SK-N-SH (cell line): ENCODE measurements at regions not wholly inside any gene's neighbourhood (a gene's known extent, or its start where the extent isn't known, plus 50 kb on each side); places are given as distances from the start of the nearest gene placed in this dataset.

Experiments
- CTCF ChIA-PET: fragments of 300-600, 350-600 bp; formaldehyde crosslinking; extraction: SDS; loops from one replicate; lab custom pipeline; 2021; lab: Yijun Ruan, JAX
- POLR2A ChIA-PET: fragments of 350-600 bp; sonication (Branson Sonifier 250); formaldehyde crosslinking; extraction: SDS; loops from one replicate; lab custom pipeline; 2020; ENCODE audit warnings: antibody characterized with exemption, inconsistent platforms; lab: Yijun Ruan, JAX
- DNase-seq: peaks from one replicate; pipeline ENCODE4 v3.0.0; 2012
- H2AFZ ChIP-seq: fragments of 200-600 bp; sonication (generic); 2 replicates; pipeline ENCODE4 v1.8.1; 2016; ENCODE audit warnings: antibody characterized with exemption, mild to moderate bottlenecking, low read depth
- H3F3A ChIP-seq: fragments of 200-600 bp; sonication (generic); replicated peaks from 2 replicates; pipeline ENCODE3; 2016; ENCODE audit warnings: antibody characterized with exemption, mild to moderate bottlenecking; ENCODE audit not compliant: insufficient read depth
- H3K27ac ChIP-seq, 2 experiments: fragments of 200-500 bp in 1 of 2; fragments of 200-600 bp in 1 of 2; sonication (Bioruptor generic) in 1 of 2; sonication (generic), shearing (Covaris generic) in 1 of 2; 2 replicates each; pipeline versions ENCODE4 v1.5.1 to v1.6.1; 2014 to 2016; ENCODE audit warnings: low read depth in 2 of 2, inconsistent platforms in 1 of 2, low read length in 1 of 2, mild to moderate bottlenecking in 1 of 2, mixed read lengths in 1 of 2
- H3K27me3 ChIP-seq: fragments of 200-600 bp; sonication (generic), shearing (Covaris generic); 2 replicates; pipeline ENCODE4 v1.6.1; 2016; ENCODE audit warnings: mixed run types; ENCODE audit not compliant: insufficient read depth
- H3K36me3 ChIP-seq, 2 experiments: fragments of 200-500 bp in 1 of 2; fragments of 200-600 bp in 1 of 2; sonication (Bioruptor generic) in 1 of 2; sonication (generic) in 1 of 2; replicated peaks in 1 of 2; 2 replicates each; pipeline versions ENCODE3 to v1.5.1; 2014 to 2016; ENCODE audit warnings: low read length in 1 of 2, mild to moderate bottlenecking in 1 of 2; ENCODE audit not compliant: insufficient read depth in 2 of 2, control insufficient read depth in 1 of 2
- H3K4me1 ChIP-seq, 2 experiments: fragments of 200-500 bp in 1 of 2; fragments of 200-600 bp in 1 of 2; sonication (Bioruptor generic) in 1 of 2; sonication (generic), shearing (Covaris generic) in 1 of 2; 2 replicates each; pipeline versions ENCODE4 v1.5.1 to v1.6.1; 2014 to 2016; ENCODE audit warnings: low read depth in 1 of 2, low read length in 1 of 2, mixed run types in 1 of 2; ENCODE audit not compliant: insufficient read depth in 2 of 2, control insufficient read depth in 1 of 2
- H3K4me2 ChIP-seq: fragments of 200-600 bp; sonication (generic), shearing (Covaris generic); 2 replicates; pipeline ENCODE4 v1.6.1; 2017; ENCODE audit warnings: mixed run types
- H3K4me3 ChIP-seq, 2 experiments: fragments of 200-500 bp in 1 of 2; fragments of 200-600 bp in 1 of 2; sonication (Bioruptor generic) in 1 of 2; sonication (generic), shearing (Covaris generic) in 1 of 2; 2 replicates each; pipeline versions ENCODE4 v1.5.1 to v1.8.1; 2014 to 2016; ENCODE audit warnings: low read depth in 2 of 2, inconsistent platforms in 1 of 2, low read length in 1 of 2, mild to moderate bottlenecking in 1 of 2, mixed read lengths in 1 of 2, moderate library complexity in 1 of 2
- H3K79me2 ChIP-seq: fragments of 200-600 bp; sonication (generic); 2 replicates; pipeline ENCODE4 v1.8.1; 2017; ENCODE audit warnings: mild to moderate bottlenecking; ENCODE audit not compliant: insufficient read depth
- H3K9ac ChIP-seq: fragments of 200-600 bp; sonication (generic); 2 replicates; pipeline ENCODE4 v1.6.1; 2017; ENCODE audit warnings: mixed run types
- H3K9me2 ChIP-seq: fragments of 200-600 bp; sonication (generic); 2 replicates; pipeline ENCODE4 v1.6.1; 2017; ENCODE audit warnings: mixed run types
- H3K9me3 ChIP-seq: fragments of 200-600 bp; sonication (generic); 2 replicates; pipeline ENCODE4 v1.6.1; 2017; ENCODE audit warnings: mixed run types, mild to moderate bottlenecking, moderate library complexity
- H4K20me1 ChIP-seq: fragments of 200-600 bp; sonication (generic); 2 replicates; pipeline ENCODE4 v1.6.1; 2017; ENCODE audit warnings: mild to moderate bottlenecking, mixed run types; ENCODE audit not compliant: insufficient read depth
- CHD2 ChIP-seq: fragments of 150-350 bp; IDR thresholded peaks from 2 replicates; pipeline ENCODE4 v1.6.1; 2018; ENCODE audit warnings: low read length; ENCODE audit not compliant: partially characterized antibody
- EZH2phosphoT487 ChIP-seq: fragments of 200-600 bp; sonication (generic); IDR thresholded peaks from 2 replicates; pipeline ENCODE4 v1.6.1; 2017; ENCODE audit warnings: low read depth, mixed run types, mild to moderate bottlenecking, antibody characterized with exemption, moderate library complexity, borderline replicate concordance
- FOSL2 ChIP-seq: IDR thresholded peaks from 2 replicates; pipeline ENCODE4 v1.4.0; 2012; ENCODE audit warnings: low read depth, mild to moderate bottlenecking, moderate library complexity, borderline replicate concordance
- JUND ChIP-seq: IDR thresholded peaks from 2 replicates; pipeline ENCODE4 v1.4.0; 2012
- MXI1 ChIP-seq: IDR thresholded peaks from 2 replicates; pipeline ENCODE4 v1.6.1; 2012; ENCODE audit warnings: mild to moderate bottlenecking, low read depth, low read length, improper control_type of control experiment
- NFIC ChIP-seq: IDR thresholded peaks from 2 replicates; pipeline ENCODE4 v1.4.0; 2012; ENCODE audit warnings: borderline replicate concordance
- NRF1 ChIP-seq: IDR thresholded peaks from 2 replicates; pipeline ENCODE4 v1.6.1; 2012; ENCODE audit warnings: low read depth, mild to moderate bottlenecking, low read length
- RCOR1 ChIP-seq: fragments of 150-350 bp; IDR thresholded peaks from 2 replicates; pipeline ENCODE4 v1.6.1; 2017; ENCODE audit warnings: antibody characterized with exemption, low read length
- RXRA ChIP-seq: IDR thresholded peaks from 2 replicates; pipeline ENCODE4 v1.4.0; 2012; ENCODE audit warnings: low read depth, mild to moderate bottlenecking, borderline replicate concordance
- TCF12 ChIP-seq: IDR thresholded peaks from 2 replicates; pipeline ENCODE4 v1.4.0; 2012
- YY1 ChIP-seq: IDR thresholded peaks from 2 replicates; pipeline ENCODE4 v1.4.0; 2012; ENCODE audit warnings: low read depth, mild to moderate bottlenecking
- WGBS: methylation state at CpG from one replicate; pipeline ENCODE4 v1.1.6; 2017; ENCODE audit warnings: low lambda C conversion rate; 5-methylcytosine and 5-hydroxymethylcytosine counted together
- TF ChIP-seq, protein P1 (sequence below): fragments of 150-350 bp; IDR thresholded peaks from 2 replicates; pipeline ENCODE4 v1.6.1; 2016; ENCODE audit warnings: mild to moderate bottlenecking, low read depth, low read length
- TF ChIP-seq, protein P2 (sequence below): IDR thresholded peaks from 2 replicates; pipeline ENCODE4 v1.4.0; 2012; ENCODE audit warnings: low read depth
- TF ChIP-seq, protein P3 (sequence below): fragments of 200-600 bp; sonication (generic); IDR thresholded peaks from 2 replicates; pipeline ENCODE4 v1.6.1; 2017; ENCODE audit warnings: antibody characterized with exemption, mild to moderate bottlenecking, moderate library complexity
- TF ChIP-seq, protein P4 (sequence below): IDR thresholded peaks from 2 replicates; pipeline ENCODE4 v1.6.1; 2012; ENCODE audit warnings: mild to moderate bottlenecking, low read depth, low read length, moderate library complexity

DNA sequence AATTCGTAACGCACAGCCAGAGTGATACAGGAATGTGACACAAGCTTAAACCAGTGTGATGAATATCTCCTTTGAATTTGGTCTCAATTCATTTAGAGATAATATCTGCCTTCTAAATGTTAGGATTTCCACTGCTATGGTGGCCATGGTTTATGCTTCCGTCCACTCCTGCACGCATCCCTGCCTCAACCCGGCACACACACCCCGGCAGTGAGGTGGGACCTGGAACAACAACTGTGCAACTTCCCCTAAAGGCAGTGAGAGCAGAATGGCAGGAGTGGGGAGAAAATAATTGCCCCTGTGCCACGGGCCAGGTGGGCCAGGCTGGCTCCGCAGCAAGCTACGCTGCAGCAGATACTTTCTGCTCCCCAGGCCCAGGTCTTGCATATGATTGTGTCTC lies 72.6 kb upstream of the CPEB4 start:
- no peaks in the 10 kb centered on the region for H4K20me1 ChIP-seq
- POLR2A ChIA-PET = no interaction called here
- no peak overlapping the region for H3K4me2 ChIP-seq
- no peak overlapping the region for H3K27ac ChIP-seq
- no peak overlapping the region for H3K4me3 ChIP-seq
- no peak overlapping the region for H3K9ac ChIP-seq
- WGBS = 69% methylated on average over 8 of the region's 9 CpGs
- no peak overlapping the region for H2AFZ ChIP-seq
- DNase-seq = no peak
- no peaks in the 10 kb centered on the region for H3K36me3 ChIP-seq
- H3K4me1 ChIP-seq = peaks cover 0 to 3% of the 10 kb centered on the region in 2 experiments; a peak in 1 of 4 replicates
- no peaks in the 10 kb centered on the region for H3K79me2 ChIP-seq
- TF ChIP-seq, protein P1, sequence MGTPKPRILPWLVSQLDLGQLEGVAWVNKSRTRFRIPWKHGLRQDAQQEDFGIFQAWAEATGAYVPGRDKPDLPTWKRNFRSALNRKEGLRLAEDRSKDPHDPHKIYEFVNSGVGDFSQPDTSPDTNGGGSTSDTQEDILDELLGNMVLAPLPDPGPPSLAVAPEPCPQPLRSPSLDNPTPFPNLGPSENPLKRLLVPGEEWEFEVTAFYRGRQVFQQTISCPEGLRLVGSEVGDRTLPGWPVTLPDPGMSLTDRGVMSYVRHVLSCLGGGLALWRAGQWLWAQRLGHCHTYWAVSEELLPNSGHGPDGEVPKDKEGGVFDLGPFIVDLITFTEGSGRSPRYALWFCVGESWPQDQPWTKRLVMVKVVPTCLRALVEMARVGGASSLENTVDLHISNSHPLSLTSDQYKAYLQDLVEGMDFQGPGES = no peak
- no peak for TF ChIP-seq JUND
- TF ChIP-seq, protein P2, sequence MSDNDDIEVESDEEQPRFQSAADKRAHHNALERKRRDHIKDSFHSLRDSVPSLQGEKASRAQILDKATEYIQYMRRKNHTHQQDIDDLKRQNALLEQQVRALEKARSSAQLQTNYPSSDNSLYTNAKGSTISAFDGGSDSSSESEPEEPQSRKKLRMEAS = no peak
- TF ChIP-seq NRF1 = no peak
- TF ChIP-seq, all 33 proteins: peak for 0
- CTCF ChIA-PET = no interaction called here
- no peaks in the 10 kb centered on the region for H3F3A ChIP-seq
- H3K9me3 ChIP-seq = no peaks in the 10 kb centered on the region
- no peaks in the 10 kb centered on the region for H3K9me2 ChIP-seq
- no peaks in the 10 kb centered on the region for H3K27me3 ChIP-seq

DNA sequence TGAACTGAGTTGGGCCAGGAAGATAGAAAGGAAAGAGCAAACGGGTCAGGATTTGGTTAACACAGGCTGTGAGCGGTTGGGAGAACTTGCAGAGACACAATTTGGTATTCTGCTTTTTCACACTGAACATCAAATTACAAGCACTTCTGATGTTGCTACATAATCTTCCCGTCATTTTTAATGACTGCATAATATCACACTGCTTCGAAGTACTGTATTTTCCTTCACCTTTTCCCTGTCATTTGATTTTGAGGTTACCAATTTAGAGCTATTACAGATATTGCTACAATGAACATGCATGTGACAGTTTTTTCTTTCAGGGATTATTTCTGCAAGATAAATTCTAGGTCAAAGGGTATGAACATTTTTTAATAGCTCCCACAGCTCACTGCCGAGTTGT lies 71.4 kb upstream of the CPEB4 start:
- H3F3A ChIP-seq = no peaks in the 10 kb centered on the region
- H3K4me3 ChIP-seq = no peak overlapping the region
- no peaks in the 10 kb centered on the region for H3K27me3 ChIP-seq
- H3K36me3 ChIP-seq = no peaks in the 10 kb centered on the region
- 50% methylated on average over 5 of the region's 5 CpGs for WGBS
- POLR2A ChIA-PET = no interaction called here
- no peaks in the 10 kb centered on the region for H3K79me2 ChIP-seq
- H4K20me1 ChIP-seq = no peaks in the 10 kb centered on the region
- no peak overlapping the region for H3K4me2 ChIP-seq
- no peak overlapping the region for H2AFZ ChIP-seq
- H3K4me1 ChIP-seq = peaks cover 0 to 3% of the 10 kb centered on the region in 2 experiments; a peak in 1 of 4 replicates
- CTCF ChIA-PET = no interaction called here
- no peaks in the 10 kb centered on the region for H3K9me3 ChIP-seq
- no peak overlapping the region for H3K9ac ChIP-seq
- H3K27ac ChIP-seq = no peak overlapping the region
- no peak for TF ChIP-seq YY1
- TF ChIP-seq EZH2phosphoT487 = no peak
- no peak for TF ChIP-seq JUND
- TF ChIP-seq RXRA = no peak
- no peak for TF ChIP-seq NRF1
- TF ChIP-seq FOSL2 = no peak
- no peak for TF ChIP-seq NFIC
- TF ChIP-seq, protein P3, sequence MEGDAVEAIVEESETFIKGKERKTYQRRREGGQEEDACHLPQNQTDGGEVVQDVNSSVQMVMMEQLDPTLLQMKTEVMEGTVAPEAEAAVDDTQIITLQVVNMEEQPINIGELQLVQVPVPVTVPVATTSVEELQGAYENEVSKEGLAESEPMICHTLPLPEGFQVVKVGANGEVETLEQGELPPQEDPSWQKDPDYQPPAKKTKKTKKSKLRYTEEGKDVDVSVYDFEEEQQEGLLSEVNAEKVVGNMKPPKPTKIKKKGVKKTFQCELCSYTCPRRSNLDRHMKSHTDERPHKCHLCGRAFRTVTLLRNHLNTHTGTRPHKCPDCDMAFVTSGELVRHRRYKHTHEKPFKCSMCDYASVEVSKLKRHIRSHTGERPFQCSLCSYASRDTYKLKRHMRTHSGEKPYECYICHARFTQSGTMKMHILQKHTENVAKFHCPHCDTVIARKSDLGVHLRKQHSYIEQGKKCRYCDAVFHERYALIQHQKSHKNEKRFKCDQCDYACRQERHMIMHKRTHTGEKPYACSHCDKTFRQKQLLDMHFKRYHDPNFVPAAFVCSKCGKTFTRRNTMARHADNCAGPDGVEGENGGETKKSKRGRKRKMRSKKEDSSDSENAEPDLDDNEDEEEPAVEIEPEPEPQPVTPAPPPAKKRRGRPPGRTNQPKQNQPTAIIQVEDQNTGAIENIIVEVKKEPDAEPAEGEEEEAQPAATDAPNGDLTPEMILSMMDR = no peak
- no peak for TF ChIP-seq MXI1
- no peak for TF ChIP-seq TCF12
- TF ChIP-seq, protein P4, sequence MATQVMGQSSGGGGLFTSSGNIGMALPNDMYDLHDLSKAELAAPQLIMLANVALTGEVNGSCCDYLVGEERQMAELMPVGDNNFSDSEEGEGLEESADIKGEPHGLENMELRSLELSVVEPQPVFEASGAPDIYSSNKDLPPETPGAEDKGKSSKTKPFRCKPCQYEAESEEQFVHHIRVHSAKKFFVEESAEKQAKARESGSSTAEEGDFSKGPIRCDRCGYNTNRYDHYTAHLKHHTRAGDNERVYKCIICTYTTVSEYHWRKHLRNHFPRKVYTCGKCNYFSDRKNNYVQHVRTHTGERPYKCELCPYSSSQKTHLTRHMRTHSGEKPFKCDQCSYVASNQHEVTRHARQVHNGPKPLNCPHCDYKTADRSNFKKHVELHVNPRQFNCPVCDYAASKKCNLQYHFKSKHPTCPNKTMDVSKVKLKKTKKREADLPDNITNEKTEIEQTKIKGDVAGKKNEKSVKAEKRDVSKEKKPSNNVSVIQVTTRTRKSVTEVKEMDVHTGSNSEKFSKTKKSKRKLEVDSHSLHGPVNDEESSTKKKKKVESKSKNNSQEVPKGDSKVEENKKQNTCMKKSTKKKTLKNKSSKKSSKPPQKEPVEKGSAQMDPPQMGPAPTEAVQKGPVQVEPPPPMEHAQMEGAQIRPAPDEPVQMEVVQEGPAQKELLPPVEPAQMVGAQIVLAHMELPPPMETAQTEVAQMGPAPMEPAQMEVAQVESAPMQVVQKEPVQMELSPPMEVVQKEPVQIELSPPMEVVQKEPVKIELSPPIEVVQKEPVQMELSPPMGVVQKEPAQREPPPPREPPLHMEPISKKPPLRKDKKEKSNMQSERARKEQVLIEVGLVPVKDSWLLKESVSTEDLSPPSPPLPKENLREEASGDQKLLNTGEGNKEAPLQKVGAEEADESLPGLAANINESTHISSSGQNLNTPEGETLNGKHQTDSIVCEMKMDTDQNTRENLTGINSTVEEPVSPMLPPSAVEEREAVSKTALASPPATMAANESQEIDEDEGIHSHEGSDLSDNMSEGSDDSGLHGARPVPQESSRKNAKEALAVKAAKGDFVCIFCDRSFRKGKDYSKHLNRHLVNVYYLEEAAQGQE = no peak
- no peak for TF ChIP-seq CHD2
- no peak for TF ChIP-seq RCOR1
- DNase-seq = no peak
- H3K9me2 ChIP-seq = no peaks in the 10 kb centered on the region
